ENCODE measurements at regions not wholly inside any gene's neighbourhood (a gene's known extent, or its start where the extent isn't known, plus 50 kb on each side); places are given as distances from the start of the nearest gene placed in this dataset.

GRCh38 chr4:179164267-179164999 lies 1722.2 kb upstream of the AGA start:
- CTCF ChIA-PET = no interaction called here

More at GRCh38 chr4:179164267-179164999, 1722.2 kb upstream of the AGA start:
- no peak overlapping the region for H3K27ac ChIP-seq (ENCODE audit: low read depth, low read length)
- BruUV-seq (replicated peaks) = no TSS peak
- DNase-seq (ENCODE audit: low read depth, low spot score) (no peak), ATAC-seq (no peak)
- no peak overlapping the region for H3K9ac ChIP-seq (ENCODE audit: low read length)
- no peak overlapping the region for H2AFZ ChIP-seq (ENCODE audit: low read depth, low read length, poor library complexity, severe bottlenecking)
- H3K4me1 ChIP-seq (ENCODE audit: control insufficient read depth in 1 of 2, insufficient read depth in 2 of 2, low read length in 2 of 2) = no peaks in the 10 kb centered on the region
- H3K36me3 ChIP-seq (ENCODE audit: control insufficient read depth in 1 of 2, insufficient read depth in 2 of 2, low read length in 2 of 2) = no peaks in the 10 kb centered on the region
- ChIA-PET POLR2A (no interaction called here), RAD21 (ENCODE audit: low non-redundant PET in 1 of 2, low total read pairs in 2 of 2, uncharacterized antibody in 2 of 2, unreplicated experiment in 2 of 2) (no interaction called here)
- H3K9me2 ChIP-seq (ENCODE audit: insufficient read depth) = no peaks in the 10 kb centered on the region; the same call in 1 of the 2 replicates
- no peak overlapping the region for H3K4me2 ChIP-seq (ENCODE audit: low read length)
- no peak overlapping the region for H3K4me3 ChIP-seq (replicated peaks in 1 of 2; ENCODE audit: low read depth in 1 of 2, low read length in 2 of 2)
- no peak for TF ChIP-seq YY1 (IDR thresholded peaks at IDR 0.05; ENCODE audit: extremely low read depth, insufficient replicate concordance, low read depth, low read length)
- TF ChIP-seq TCF7L2 (IDR thresholded peaks at IDR 0.05; ENCODE audit: borderline replicate concordance, extremely low read depth, insufficient read depth, insufficient read length) = no peak
- TF ChIP-seq CEBPB (IDR thresholded peaks at IDR 0.05; ENCODE audit: low read depth) = no peak
- TF ChIP-seq RAD21 (IDR thresholded peaks at IDR 0.05; ENCODE audit: low read depth) = no peak
- no peak for TF ChIP-seq REST (IDR thresholded peaks at IDR 0.05; ENCODE audit: low read depth)
- no peak for TF ChIP-seq ZFX (IDR thresholded peaks at IDR 0.05)
- no peak for TF ChIP-seq SIN3A (IDR thresholded peaks at IDR 0.05; ENCODE audit: low read depth)
- TF ChIP-seq CBX3 (IDR thresholded peaks at IDR 0.05; ENCODE audit: low read depth) = no peak
- no peaks in the 10 kb centered on the region for H3K27me3 ChIP-seq (ENCODE audit: insufficient read depth, low read length)
- no peaks in the 10 kb centered on the region for H3K9me3 ChIP-seq (ENCODE audit: control insufficient read depth in 1 of 2, insufficient read depth in 1 of 2, low read depth in 1 of 2, low read length in 2 of 2)
- no peaks in the 10 kb centered on the region for H3K79me2 ChIP-seq (ENCODE audit: insufficient read depth, low read length)
- intact Hi-C loops (cut with micrococcal nuclease) = no loop called here
- H4K20me1 ChIP-seq (ENCODE audit: insufficient read depth) = no peaks in the 10 kb centered on the region

All from HCT116 (cell line).